ENCODE measurements at regions not wholly inside any gene's neighbourhood (a gene's known extent, or its start where the extent isn't known, plus 50 kb on each side); places are given as distances from the start of the nearest gene placed in this dataset.
"Not testable (repeated sequence)": the region's sequence is repeated elsewhere in the genome, so short reads cannot be mapped to it uniquely, and the experiment has no call there.

GRCh38 chr4:184282251-184282713 is 64.6 kb upstream of the ENPP6 start:
- H3K4me3 ChIP-seq (ENCODE audit: low read depth, low read length), result no peak overlapping the region
- no peak for TF ChIP-seq CTCF (IDR thresholded peaks at IDR 0.05; ENCODE audit: low read depth, low read length)
- no peak for DNase-seq (ENCODE audit: low read depth, low spot score)
- in situ Hi-C loops (cut with HindIII; ENCODE audit: low sequenced_read_pairs), result no loop called here

GRCh38 chr4:184281231-184282139 is 63.8 kb upstream of the ENPP6 start:
- DNase-seq (ENCODE audit: low read depth, low spot score), result no peak
- H3K4me3 ChIP-seq (ENCODE audit: low read depth, low read length), result no peak overlapping the region
- no peak for TF ChIP-seq CTCF (IDR thresholded peaks at IDR 0.05; ENCODE audit: low read depth, low read length)
- in situ Hi-C loops (cut with HindIII; ENCODE audit: low sequenced_read_pairs), result no loop called here

GRCh38 chr4:184280591-184281071 is 63.0 kb upstream of the ENPP6 start:
- TF ChIP-seq CTCF (IDR thresholded peaks at IDR 0.05; ENCODE audit: low read depth, low read length), result no peak
- DNase-seq (ENCODE audit: low read depth, low spot score), result no peak
- in situ Hi-C loops (cut with HindIII; ENCODE audit: low sequenced_read_pairs), result no loop called here
- no peak overlapping the region for H3K4me3 ChIP-seq (ENCODE audit: low read depth, low read length)

- no peak for TF ChIP-seq CTCF (IDR thresholded peaks at IDR 0.05; ENCODE audit: low read depth, low read length)
- in situ Hi-C loops (cut with HindIII; ENCODE audit: low sequenced_read_pairs), result no loop called here
- no peak overlapping the region for H3K4me3 ChIP-seq (ENCODE audit: low read depth, low read length)
- no peak for DNase-seq (ENCODE audit: low read depth, low spot score)
Observed at GRCh38 chr4:184280137-184280536, 62.5 kb upstream of the ENPP6 start.

GRCh38 chr4:184279496-184280061 is 61.9 kb upstream of the ENPP6 start:
- in situ Hi-C loops (cut with HindIII; ENCODE audit: low sequenced_read_pairs), result no loop called here
- no peak for DNase-seq (ENCODE audit: low read depth, low spot score)
- no peak overlapping the region for H3K4me3 ChIP-seq (ENCODE audit: low read depth, low read length)
- TF ChIP-seq CTCF (IDR thresholded peaks at IDR 0.05; ENCODE audit: low read depth, low read length), result no peak

GRCh38 chr4:184277769-184278168 is 60.1 kb upstream of the ENPP6 start:
- in situ Hi-C loops (cut with HindIII; ENCODE audit: low sequenced_read_pairs), result not testable (repeated sequence)

GRCh38 chr4:184277010-184277409 is 59.3 kb upstream of the ENPP6 start:
- DNase-seq (ENCODE audit: low read depth, low spot score); H3K4me3 ChIP-seq (ENCODE audit: low read depth, low read length); in situ Hi-C loops (cut with HindIII; ENCODE audit: low sequenced_read_pairs): not testable (repeated sequence)

More at GRCh38 chr4:184277769-184278168, 60.1 kb upstream of the ENPP6 start:
- DNase-seq (ENCODE audit: low read depth, low spot score); H3K4me3 ChIP-seq (ENCODE audit: low read depth, low read length): not testable (repeated sequence)

- DNase-seq (ENCODE audit: low read depth, low spot score); in situ Hi-C loops (cut with HindIII; ENCODE audit: low sequenced_read_pairs); H3K4me3 ChIP-seq (ENCODE audit: low read depth, low read length): not testable (repeated sequence)
Observed at GRCh38 chr4:184276346-184276745, 58.7 kb upstream of the ENPP6 start.
